Panc1 (cell line): ENCODE measurements at regions not wholly inside any gene's neighbourhood (a gene's known extent, or its start where the extent isn't known, plus 50 kb on each side); places are given as distances from the start of the nearest gene placed in this dataset.

Source experiments
- ATAC-seq: fragments of 200-7000 bp; cut with Tn5 transposase; 2 replicates; pipeline ENCODE4 v1.9.1; 2020; ENCODE audit warnings: mild to moderate bottlenecking, moderate library complexity
- BruUV-seq: library from RNA; stranded (reverse); fragments of 400-500 nt; replicated peaks from 2 replicates; lab custom pipeline; 2021; lab: Mats Ljungman, UMichigan
- CTCF ChIA-PET: fragments of 300-600 bp; sonication (Branson Sonifier 250); formaldehyde crosslinking; loops from one replicate; lab custom pipeline; 2022; ENCODE audit warnings: antibody characterized with exemption; lab: Charles Lee
- POLR2A ChIA-PET: fragments of 300-600 bp; sonication (Branson Sonifier 250); formaldehyde crosslinking; loops from one replicate; lab custom pipeline; 2022; ENCODE audit warnings: antibody characterized with exemption; lab: Charles Lee
- DNase-seq: peaks from one replicate; pipeline ENCODE4 v3.0.0-alpha.2; 2010; ENCODE audit warnings: low read depth, low spot score
- H3K27ac ChIP-seq: 2 replicates; pipeline ENCODE4 v1.5.1; 2011; ENCODE audit warnings: mild to moderate bottlenecking, low read length, inconsistent platforms
- H3K27me3 ChIP-seq: fragments of 200-500 bp; sonication (Bioruptor generic); 2 replicates; pipeline ENCODE4 v1.6.0; 2014; ENCODE audit warnings: low read length, inconsistent platforms; ENCODE audit not compliant: control insufficient read depth, insufficient read depth
- H3K36me3 ChIP-seq: fragments of 200-500 bp; sonication (Bioruptor generic); 2 replicates; pipeline ENCODE4 v1.5.1; 2014; ENCODE audit warnings: inconsistent platforms, mild to moderate bottlenecking, low read length, moderate library complexity; ENCODE audit not compliant: control insufficient read depth, insufficient read depth
- H3K4me1 ChIP-seq: 2 replicates; pipeline ENCODE4 v1.5.1; 2011; ENCODE audit warnings: inconsistent platforms, mild to moderate bottlenecking, low read length, moderate library complexity; ENCODE audit not compliant: control insufficient read depth, insufficient read depth
- H3K4me3 ChIP-seq, 2 experiments: 2 replicates each; pipeline ENCODE4 v1.5.1; 2011 to 2012; ENCODE audit warnings: low read depth in 2 of 2, low read length in 2 of 2, mild to moderate bottlenecking in 2 of 2, inconsistent platforms in 1 of 2, moderate library complexity in 1 of 2
- H3K9me3 ChIP-seq: fragments of 200-500 bp; sonication (Bioruptor generic); 2 replicates; pipeline ENCODE4 v1.5.1; 2014; ENCODE audit warnings: low read depth, mild to moderate bottlenecking, inconsistent platforms, low read length, moderate library complexity; ENCODE audit not compliant: control insufficient read depth, insufficient read depth
- POLR2AphosphoS5 ChIP-seq: IDR thresholded peaks from 2 replicates; pipeline ENCODE4 v1.6.1; 2012; ENCODE audit warnings: mild to moderate bottlenecking, low read depth, low read length, moderate library complexity
- SIN3A ChIP-seq: IDR thresholded peaks from 2 replicates; pipeline ENCODE4 v1.6.1; 2012; ENCODE audit warnings: low read depth, mild to moderate bottlenecking, low read length, moderate library complexity, borderline replicate concordance; ENCODE audit not compliant: insufficient read depth
- TCF7L2 ChIP-seq: IDR thresholded peaks from 2 replicates; pipeline ENCODE4 v1.6.1; 2011; ENCODE audit warnings: mild to moderate bottlenecking, low read depth, low read length, inconsistent platforms
- in situ Hi-C: cut with HindIII; loops from 2 replicates; pipeline ENCODE4 v1.10.0; 2016; ENCODE audit warnings: low sequenced_read_pairs, low pct_unique_long_range_greater_than_20kb
- intact Hi-C: fragments of 100-400 bp; cut with micrococcal nuclease; formaldehyde crosslinking; loops from one replicate; pipeline ENCODE4 v1.10.0; 2022; ENCODE audit not compliant: unreplicated experiment
- TF ChIP-seq, protein P1 (sequence below), 2 experiments: IDR thresholded peaks; 2 replicates each; pipeline ENCODE4 v1.6.1; 2011 to 2012; ENCODE audit warnings: low read depth in 2 of 2, control low read depth in 1 of 2, low read length in 1 of 2, mild to moderate bottlenecking in 1 of 2, moderate library complexity in 1 of 2; ENCODE audit not compliant: insufficient read depth in 1 of 2
- TF ChIP-seq, protein P2 (sequence below): fragments of 450-650 bp; IDR thresholded peaks from 2 replicates; pipeline ENCODE4 v1.5.1; 2017; ENCODE audit warnings: mild to moderate bottlenecking

DNA sequence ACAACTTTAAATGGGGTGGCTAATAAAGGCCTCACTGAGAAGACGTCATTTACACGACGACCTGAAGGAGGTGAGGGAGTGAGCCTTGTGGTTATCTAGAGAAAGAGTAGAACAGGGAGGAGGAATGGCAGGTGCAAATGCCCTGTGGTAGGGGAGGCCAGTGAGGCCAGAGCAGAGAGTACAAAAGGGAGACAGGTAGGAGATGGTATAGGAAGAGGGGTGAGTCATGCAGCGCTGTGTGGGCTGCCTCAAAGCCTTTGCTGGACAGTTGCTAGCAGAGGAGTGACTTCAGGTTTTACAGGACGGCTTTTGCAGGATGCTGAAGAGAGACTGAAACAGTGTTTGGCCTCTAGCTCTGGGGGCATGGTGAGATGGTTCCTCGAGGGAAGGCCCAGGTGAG is 116.0 kb downstream of the IER5 start:
- no peak overlapping the region for H3K27ac ChIP-seq
- no peaks in the 10 kb centered on the region for H3K36me3 ChIP-seq
- ATAC-seq (no peak), DNase-seq (no peak)
- TF ChIP-seq POLR2AphosphoS5: no peak
- TF ChIP-seq SIN3A: no peak
- TF ChIP-seq TCF7L2: no peak
- TF ChIP-seq, protein P1, sequence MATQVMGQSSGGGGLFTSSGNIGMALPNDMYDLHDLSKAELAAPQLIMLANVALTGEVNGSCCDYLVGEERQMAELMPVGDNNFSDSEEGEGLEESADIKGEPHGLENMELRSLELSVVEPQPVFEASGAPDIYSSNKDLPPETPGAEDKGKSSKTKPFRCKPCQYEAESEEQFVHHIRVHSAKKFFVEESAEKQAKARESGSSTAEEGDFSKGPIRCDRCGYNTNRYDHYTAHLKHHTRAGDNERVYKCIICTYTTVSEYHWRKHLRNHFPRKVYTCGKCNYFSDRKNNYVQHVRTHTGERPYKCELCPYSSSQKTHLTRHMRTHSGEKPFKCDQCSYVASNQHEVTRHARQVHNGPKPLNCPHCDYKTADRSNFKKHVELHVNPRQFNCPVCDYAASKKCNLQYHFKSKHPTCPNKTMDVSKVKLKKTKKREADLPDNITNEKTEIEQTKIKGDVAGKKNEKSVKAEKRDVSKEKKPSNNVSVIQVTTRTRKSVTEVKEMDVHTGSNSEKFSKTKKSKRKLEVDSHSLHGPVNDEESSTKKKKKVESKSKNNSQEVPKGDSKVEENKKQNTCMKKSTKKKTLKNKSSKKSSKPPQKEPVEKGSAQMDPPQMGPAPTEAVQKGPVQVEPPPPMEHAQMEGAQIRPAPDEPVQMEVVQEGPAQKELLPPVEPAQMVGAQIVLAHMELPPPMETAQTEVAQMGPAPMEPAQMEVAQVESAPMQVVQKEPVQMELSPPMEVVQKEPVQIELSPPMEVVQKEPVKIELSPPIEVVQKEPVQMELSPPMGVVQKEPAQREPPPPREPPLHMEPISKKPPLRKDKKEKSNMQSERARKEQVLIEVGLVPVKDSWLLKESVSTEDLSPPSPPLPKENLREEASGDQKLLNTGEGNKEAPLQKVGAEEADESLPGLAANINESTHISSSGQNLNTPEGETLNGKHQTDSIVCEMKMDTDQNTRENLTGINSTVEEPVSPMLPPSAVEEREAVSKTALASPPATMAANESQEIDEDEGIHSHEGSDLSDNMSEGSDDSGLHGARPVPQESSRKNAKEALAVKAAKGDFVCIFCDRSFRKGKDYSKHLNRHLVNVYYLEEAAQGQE (IDR thresholded peaks at IDR 0.05; ENCODE audit: insufficient read depth in 1 of 2, low read depth in 2 of 2, low read length in 1 of 2): no peak
- TF ChIP-seq, protein P2, sequence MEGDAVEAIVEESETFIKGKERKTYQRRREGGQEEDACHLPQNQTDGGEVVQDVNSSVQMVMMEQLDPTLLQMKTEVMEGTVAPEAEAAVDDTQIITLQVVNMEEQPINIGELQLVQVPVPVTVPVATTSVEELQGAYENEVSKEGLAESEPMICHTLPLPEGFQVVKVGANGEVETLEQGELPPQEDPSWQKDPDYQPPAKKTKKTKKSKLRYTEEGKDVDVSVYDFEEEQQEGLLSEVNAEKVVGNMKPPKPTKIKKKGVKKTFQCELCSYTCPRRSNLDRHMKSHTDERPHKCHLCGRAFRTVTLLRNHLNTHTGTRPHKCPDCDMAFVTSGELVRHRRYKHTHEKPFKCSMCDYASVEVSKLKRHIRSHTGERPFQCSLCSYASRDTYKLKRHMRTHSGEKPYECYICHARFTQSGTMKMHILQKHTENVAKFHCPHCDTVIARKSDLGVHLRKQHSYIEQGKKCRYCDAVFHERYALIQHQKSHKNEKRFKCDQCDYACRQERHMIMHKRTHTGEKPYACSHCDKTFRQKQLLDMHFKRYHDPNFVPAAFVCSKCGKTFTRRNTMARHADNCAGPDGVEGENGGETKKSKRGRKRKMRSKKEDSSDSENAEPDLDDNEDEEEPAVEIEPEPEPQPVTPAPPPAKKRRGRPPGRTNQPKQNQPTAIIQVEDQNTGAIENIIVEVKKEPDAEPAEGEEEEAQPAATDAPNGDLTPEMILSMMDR: no peak
- H3K4me1 ChIP-seq: no peaks in the 10 kb centered on the region
- no peaks in the 10 kb centered on the region for H3K9me3 ChIP-seq
- H3K4me3 ChIP-seq: no peak overlapping the region
- H3K27me3 ChIP-seq: no peaks in the 10 kb centered on the region
- intact Hi-C loops (no loop called here), in situ Hi-C loops (no loop called here)
- POLR2A ChIA-PET: no interaction called here
- no TSS peak for BruUV-seq
- CTCF ChIA-PET: no interaction called here

DNA sequence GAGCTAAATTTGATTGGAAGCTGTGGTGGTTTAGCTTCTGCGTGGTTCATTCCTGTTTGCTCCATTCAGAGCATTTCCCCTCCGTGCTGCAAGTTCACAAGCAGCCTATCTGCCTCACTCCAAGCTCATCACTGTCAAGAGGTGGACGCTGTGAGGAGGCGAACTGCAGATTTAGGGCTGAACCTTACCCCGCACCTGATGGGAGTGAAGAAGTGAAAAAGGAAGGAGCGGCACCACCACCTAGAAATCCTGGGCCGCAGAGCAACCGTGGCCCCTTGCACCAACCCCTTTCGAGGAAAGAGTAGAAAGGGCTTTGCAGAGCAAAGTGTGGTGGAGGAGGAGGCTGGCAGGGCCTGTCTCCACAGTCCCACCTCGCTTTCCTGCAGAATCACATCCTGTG is 117.4 kb downstream of the IER5 start:
- CTCF ChIA-PET: no interaction called here
- intact Hi-C loops: no loop called here
- no peak for TF ChIP-seq POLR2AphosphoS5
- TF ChIP-seq, protein P1 (IDR thresholded peaks at IDR 0.05; ENCODE audit: insufficient read depth in 1 of 2, low read depth in 2 of 2, low read length in 1 of 2): no peak
- TF ChIP-seq, protein P2: no peak
- TF ChIP-seq TCF7L2: no peak
- no peak for TF ChIP-seq SIN3A
- ATAC-seq: no peak
- Histone ChIP-seq H3K4me3 (no peak overlapping the region), H3K4me1 (no peaks in the 10 kb centered on the region), H3K27me3 (no peaks in the 10 kb centered on the region; the same call in 1 of the 2 replicates), H3K36me3 (no peaks in the 10 kb centered on the region), H3K9me3 (no peaks in the 10 kb centered on the region), H3K27ac (no peak overlapping the region)
- BruUV-seq: no TSS peak
- POLR2A ChIA-PET: no interaction called here
- no peak for DNase-seq
- in situ Hi-C loops: no loop called here
